ENCODE measurements at regions not wholly inside any gene's neighbourhood (a gene's known extent, or its start where the extent isn't known, plus 50 kb on each side); places are given as distances from the start of the nearest gene placed in this dataset.
"Not testable (repeated sequence)": the region's sequence is repeated elsewhere in the genome, so short reads cannot be mapped to it uniquely, and the experiment has no call there.

GRCh38 chr18:7178568-7178967 is 52.3 kb upstream of the LRRC30 start:
- DNase-seq = not testable (repeated sequence)

DNA sequence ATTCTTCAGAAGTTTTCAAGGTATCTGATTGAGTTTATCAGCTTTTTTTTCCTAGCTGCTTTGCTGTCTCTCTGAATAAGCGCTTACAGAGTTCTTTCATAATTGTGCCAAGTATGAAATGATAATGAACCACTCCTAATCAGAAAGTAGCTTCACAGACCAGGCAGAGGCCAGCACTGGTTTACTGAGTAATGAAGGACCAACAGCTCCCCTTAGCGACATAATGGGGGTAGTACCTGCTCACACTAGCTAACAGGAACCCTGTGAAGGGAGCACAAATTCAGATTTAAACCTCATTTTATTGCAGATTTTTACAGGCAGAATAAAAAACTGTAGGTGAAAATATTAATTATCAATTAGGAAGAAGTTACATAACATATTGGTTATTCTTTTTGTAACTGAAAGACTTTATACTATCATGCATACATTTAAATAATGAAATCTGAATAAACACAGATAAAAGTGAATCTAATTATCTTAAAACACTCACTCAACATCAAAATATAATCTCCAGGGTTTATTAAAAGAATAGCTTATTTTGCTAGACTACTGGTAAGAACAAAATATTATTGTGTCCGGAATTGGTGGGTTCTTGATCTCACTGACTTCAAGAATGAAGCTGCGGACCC is 53.7 kb upstream of the LRRC30 start:
- DNase-seq = peak; percentile 31 to 42

DNA sequence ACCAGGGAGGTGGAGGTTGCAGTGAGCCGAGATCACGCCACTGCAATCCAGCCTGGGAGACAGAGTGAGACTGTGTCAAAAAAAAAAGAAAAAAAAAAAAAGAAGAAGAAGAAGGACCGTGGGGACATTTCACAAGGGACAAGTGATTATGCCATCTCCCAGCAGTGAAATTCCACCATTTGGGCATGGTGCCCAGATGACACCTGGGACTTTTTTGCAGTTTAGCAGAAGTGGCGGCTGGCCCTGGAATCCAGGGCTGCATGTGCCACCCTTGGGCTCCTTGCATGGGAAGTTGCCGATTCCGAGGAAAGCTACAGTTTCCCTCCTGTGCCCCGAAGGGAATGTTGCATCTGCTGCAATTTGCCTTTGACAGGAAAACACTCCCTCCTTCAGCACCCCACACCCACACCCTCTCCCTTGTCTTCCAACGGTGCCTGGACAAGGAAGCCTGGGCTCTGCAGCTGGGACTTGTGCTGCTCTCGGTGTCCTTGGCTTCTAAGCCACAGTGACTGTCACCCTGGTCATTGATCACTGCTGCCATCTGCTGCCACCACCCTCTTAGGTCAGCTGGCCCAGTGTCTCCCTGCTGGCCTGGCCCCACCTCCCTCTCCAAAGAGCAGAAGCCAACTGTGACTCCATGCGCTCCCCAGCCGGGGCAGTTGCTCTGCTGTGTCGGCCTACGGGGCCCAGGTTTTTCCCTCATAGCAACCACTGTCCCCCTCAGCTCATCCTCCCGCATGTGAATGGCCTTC is 56.4 kb upstream of the LRRC30 start:
- no peak for DNase-seq

DNA sequence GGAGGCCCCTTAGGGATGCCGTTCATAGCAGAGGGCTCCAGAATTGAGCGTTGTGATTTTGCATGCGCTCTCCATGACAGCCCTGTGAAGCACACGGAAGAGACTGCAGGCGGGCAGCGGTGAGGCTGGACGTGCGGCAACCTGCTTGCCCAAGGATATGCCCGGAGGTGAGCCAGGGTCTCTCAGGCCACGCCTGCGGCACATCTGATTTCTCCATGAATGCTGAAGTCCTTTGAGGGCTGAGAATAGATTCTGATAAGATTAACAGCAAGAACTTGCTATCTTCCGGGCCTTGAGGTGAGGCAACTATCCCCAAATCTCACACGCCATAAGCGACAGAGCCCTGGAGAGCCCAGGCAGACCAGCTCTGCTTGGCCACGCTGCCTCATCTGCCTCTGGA is 55.6 kb upstream of the LAMA1 start:
- no peak for DNase-seq

GRCh38 chr18:7172611-7173010 is 55.0 kb upstream of the LAMA1 start:
- DNase-seq = no peak

DNA sequence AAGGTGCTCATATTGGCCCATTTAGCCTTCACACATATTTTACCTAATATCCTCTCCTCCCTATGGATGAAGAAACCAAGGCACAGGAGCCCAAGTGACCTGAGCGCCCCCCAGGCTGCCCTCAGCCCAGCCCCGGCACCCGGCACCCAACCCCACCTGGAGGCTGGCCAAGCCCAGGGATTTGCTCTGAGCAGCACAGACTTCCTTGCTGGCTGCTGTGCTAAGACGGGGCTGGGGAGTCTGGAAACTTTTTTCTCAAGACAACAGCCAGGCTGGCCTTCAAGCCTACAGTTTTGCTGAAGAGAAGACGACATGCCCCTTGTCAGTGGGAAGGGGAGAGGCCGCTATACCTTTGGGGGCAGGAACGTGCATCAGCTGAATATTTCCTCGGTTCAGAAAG is 52.7 kb upstream of the LAMA1 start:
- no peak for DNase-seq

GRCh38 chr18:7169601-7170000 is 52.0 kb upstream of the LAMA1 start:
- DNase-seq = no peak

DNA sequence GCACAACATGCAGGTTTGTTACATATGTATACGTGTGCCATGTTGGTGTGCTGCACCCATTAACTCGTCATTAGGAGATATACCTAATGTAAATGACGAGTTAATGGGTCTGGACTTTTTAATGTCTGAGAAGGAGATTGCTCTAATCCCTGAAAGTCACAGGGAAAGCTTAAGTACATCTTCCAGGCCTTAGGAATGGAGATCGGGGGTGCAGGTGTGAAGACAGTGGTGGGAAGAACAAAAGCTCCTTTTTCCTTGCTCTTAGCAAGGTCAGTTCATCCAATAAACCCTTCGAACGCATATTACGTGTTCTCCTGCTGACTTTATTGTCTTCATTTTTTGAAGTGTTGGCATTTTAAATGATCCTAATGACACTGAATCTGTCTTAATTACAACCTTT is 50.8 kb upstream of the LAMA1 start:
- DNase-seq = no peak
